GM19455 (cell line): ENCODE measurements at regions not wholly inside any gene's neighbourhood (a gene's known extent, or its start where the extent isn't known, plus 50 kb on each side); places are given as distances from the start of the nearest gene placed in this dataset.
A peak's percentile ranks its signal among the peaks of the same experiment; 100 is the strongest.

Experiments used
- ATAC-seq: cut with Tn5 transposase; IDR thresholded peaks from one replicate; pipeline ENCODE4 v1.9.1; 2021; ENCODE audit not compliant: unreplicated experiment

GRCh38 chr9:18020121-18020745 lies 441.4 kb downstream of the SH3GL2 start:
- no peak for ATAC-seq

DNA sequence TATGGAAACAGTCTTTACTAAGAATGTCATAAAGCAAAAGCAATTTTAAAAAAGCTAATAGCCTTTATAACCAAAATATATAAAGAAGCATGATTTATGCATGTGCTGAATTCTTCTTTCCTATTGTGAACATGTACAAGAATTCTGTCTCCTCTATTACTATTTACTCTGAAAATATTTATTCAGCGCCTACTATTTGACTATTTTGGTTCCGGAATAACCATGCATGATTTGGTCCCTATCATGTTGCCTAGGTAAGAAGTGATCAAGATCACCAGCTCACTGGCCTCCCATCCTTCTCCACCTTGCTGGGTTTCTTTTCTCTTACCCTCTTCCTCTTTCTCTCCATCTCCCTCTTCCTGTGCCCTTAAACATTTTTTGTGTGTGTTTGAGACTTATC lies 443.8 kb downstream of the SH3GL2 start:
- ATAC-seq = no peak

GRCh38 chr9:18023332-18023731 lies 444.5 kb downstream of the SH3GL2 start:
- no peak for ATAC-seq

DNA sequence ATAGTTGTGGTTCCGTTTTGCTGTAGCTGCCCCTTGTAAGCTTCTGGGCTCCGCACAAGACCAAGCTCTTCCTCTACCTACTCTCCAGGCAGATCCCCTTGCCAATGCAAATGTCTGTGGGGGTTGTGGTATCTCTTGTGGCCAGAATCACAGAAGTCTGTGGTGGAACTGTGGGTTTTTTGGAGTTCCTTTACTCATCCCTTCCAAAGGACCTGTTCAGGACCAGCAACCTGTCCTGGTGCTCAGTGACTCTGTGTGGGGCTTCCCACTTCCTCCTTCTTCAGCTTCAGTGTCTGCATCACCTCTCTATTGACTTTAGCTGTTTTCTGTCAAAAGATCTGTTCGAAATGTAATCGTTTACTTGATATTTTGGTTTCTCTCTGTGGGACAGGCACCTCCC lies 441.3 kb upstream of the ADAMTSL1 start:
- ATAC-seq = no peak

GRCh38 chr9:18036422-18037187 lies 437.3 kb upstream of the ADAMTSL1 start:
- ATAC-seq = no peak

- ATAC-seq = no peak
These were observed 436.0 kb upstream of the ADAMTSL1 start for GRCh38 chr9:18037981-18038380.

DNA sequence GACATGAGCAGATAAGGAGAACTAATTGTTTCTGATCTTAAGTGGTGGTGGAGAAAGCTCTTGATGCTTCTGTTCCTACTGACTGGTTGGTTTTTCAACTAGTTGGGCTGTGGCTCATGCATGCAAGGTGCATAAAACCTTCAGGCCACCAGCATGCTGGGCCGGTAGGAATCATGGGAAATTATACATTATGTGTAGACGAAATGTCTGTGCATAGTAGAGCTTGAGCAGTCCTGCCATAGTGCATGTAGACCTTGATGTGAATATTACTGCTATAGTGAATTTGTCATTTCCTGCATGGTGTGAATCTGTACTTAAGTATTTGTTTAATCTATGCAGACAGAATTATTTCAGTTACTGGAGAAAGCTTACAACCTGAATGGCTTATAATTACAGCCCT lies 433.6 kb upstream of the ADAMTSL1 start:
- ATAC-seq = no peak

DNA sequence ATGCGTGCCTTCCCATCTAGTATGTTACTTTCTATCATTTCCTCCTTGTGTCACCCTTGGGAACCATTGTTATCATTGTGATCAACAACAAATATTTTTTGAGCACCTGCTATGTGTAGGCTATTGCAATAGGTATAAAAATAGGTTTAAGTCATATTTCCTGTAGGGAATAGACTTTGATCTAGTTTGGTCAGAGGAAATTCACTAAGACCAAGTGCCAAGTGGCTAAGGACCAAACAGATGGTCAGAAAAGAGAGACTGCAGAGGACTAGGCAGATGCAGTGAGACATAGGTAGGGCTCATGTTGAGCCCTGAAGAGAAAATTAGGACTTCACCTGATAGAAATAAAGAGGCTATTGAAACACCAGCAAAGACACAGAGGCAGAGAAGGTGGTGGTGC lies 430.0 kb upstream of the ADAMTSL1 start:
- ATAC-seq = no peak

- ATAC-seq = no peak
These were observed 428.6 kb upstream of the ADAMTSL1 start for GRCh38 chr9:18045326-18045725.

GRCh38 chr9:18046068-18046467 lies 427.9 kb upstream of the ADAMTSL1 start:
- no peak for ATAC-seq

GRCh38 chr9:18051638-18052037 lies 422.3 kb upstream of the ADAMTSL1 start:
- no peak for ATAC-seq

DNA sequence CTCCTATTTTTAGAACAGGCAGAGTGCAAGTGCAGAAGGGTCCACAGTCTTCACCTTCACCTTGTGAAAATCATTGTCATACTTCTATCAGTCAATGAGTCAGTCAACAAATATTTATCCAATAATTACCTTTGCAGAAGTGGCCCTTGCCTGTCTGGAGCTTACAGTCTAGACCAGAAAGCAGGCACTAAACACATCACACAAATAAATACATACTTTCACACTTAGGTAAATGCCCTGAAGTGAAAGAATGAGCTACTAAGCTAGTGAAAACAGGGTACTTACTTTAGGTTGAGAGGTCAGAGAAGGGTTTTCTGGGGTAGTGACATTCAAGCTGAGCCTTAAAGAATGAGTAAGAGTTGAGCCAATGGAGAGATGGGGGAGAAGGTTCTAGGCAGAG lies 421.9 kb upstream of the ADAMTSL1 start:
- ATAC-seq = no peak

DNA sequence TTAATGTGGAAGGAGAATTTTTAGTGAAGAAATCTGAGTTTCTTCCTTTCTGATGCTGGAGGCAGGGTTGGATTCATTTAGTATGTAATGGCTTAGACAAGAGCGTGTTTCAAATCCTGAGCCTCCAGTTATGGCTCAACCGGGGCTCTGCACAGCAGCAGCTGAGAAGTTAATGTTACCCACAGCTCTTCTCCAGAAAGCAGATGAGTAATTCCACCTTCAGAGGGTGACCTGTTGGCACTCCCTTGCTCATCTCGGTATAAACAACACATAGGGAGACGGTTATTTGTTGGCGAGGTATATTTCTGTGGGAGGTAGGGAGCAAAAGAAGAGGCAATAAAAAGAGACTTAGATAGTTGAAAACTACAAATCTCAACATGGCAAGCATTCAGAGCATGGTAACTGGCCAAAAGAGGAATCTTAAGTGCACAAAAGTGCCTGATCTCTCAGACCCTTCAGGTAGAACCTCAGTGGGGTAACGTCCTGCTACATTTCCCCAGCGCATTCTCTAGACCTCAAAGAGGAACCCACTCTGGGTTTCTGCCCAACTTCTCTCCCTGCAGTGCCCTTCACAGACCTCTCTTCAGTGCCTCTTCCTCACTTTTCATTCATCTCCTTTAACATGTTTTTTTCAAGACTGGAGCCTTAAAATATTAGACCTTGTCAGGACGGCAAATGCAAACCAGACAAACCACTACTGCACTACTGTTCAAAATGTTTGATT lies 417.5 kb upstream of the ADAMTSL1 start:
- ATAC-seq = peak; percentile 27

DNA sequence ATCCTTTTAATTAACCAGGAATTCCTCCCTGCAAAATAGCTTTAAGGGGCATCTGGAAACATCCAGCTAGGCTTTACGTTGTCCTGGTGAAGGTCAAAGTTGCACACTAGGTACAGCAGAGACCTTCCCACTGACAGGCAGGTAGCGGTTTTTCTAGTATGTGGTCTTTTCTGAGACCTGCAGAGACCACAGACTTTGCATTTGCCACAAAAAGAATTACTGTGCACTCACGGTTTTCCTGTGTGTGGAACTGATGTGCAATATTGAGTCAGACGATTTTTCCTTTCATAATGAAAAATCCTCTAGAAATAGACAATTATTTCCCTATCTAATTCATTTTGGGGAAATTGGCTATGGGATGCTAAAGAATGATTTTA lies 417.0 kb upstream of the ADAMTSL1 start:
- ATAC-seq = peak; percentile 96

DNA sequence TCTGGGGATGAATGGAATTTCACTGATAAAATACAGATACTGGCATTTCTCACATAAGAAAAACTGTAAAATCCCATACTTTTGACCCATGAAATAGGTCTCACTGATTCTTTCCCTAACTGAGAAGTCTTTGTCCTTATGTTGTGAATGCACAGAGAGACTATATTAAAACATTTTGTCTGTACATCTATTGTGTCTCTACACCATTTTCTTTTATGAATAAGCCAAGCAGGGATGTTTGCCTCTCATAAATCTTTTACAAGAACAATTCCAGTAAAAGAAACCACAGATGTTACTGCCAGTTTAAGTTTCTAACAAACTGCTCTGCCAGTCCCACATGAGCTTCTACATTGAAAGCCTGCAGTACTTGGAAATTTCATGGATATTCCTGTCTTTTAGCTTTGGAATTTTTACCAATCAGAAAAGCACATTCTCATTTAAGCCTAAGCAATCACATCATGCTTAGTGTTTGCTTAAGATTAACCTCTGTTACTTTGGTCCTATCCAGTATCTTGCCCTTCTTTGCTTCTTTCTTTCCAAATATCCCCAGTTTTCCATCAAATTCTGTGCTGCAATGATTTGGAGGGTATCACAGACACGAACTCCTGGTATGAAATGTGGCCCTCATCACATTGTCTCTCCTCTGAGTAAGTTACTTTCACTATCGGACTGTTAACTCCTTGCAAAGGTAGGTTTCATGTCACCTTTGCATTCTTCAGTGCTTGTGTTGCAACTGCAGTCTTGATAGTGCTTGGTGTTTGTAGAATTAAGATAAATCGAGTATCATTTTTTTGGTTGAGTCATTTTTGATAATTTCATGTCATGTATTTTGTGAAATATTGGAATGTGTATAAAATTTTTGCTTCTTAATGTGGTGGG lies 415.1 kb upstream of the ADAMTSL1 start:
- no peak for ATAC-seq

DNA sequence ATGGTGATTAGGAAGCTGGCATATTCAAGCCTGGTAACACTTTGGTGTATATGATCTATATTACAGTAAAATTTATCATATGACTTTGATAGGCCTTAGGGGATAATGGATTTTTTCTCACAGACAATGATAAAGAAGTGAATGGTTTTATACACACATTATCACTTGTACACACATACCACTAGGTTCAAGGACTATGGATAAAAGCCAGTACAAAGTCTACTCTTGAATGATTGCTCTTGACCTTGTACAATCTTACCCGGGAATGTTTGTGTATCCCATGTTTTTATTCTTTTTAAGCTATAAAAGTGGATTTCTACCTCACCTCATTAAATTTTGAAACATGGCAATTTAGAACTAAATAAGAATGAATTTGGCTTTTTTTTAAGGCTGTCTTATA lies 414.5 kb upstream of the ADAMTSL1 start:
- ATAC-seq = no peak

- ATAC-seq = no peak
These were observed 413.6 kb upstream of the ADAMTSL1 start for GRCh38 chr9:18060269-18060934.

DNA sequence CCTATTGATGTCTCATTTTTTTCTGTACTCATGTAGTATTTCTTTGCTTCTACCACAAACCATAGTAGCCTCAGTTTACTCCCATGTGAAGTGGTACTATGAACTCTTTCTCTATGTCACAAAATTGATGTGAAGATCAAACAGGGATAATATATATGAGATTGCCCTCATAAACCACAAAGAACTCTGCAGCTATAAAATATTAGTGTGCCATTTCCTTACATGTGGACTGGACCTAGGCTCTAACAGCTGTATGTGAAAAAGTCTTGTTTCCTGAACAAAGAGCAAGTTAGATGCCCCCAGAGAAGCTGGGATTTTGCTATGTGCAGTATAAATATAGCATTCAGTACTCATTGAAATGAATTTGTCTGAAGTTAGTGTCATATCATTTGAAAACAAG lies 412.6 kb upstream of the ADAMTSL1 start:
- no peak for ATAC-seq

- no peak for ATAC-seq
These were observed 412.1 kb upstream of the ADAMTSL1 start for GRCh38 chr9:18061856-18062255.

- ATAC-seq = no peak
These were observed 410.0 kb upstream of the ADAMTSL1 start for GRCh38 chr9:18063856-18064390.
